Neutrophil (primary cell): ENCODE measurements at regions not wholly inside any gene's neighbourhood (a gene's known extent, or its start where the extent isn't known, plus 50 kb on each side); places are given as distances from the start of the nearest gene placed in this dataset.
A peak's percentile ranks its signal among the peaks of the same experiment; 100 is the strongest.
"Not testable (repeated sequence)": the region's sequence is repeated elsewhere in the genome, so short reads cannot be mapped to it uniquely, and the experiment has no call there.

Source experiments
- H3K27ac ChIP-seq: fragments of 200-600 bp; sonication (generic); 2 replicates; pipeline ENCODE4 v1.5.1; 2016; ENCODE audit warnings: mild to moderate bottlenecking, moderate library complexity
- H3K27me3 ChIP-seq: fragments of 200-600 bp; sonication (generic); 2 replicates; pipeline ENCODE4 v1.6.0; 2016; ENCODE audit warnings: mild to moderate bottlenecking
- H3K36me3 ChIP-seq: fragments of 200-600 bp; sonication (generic); 2 replicates; pipeline ENCODE4 v1.5.1; 2017
- H3K4me1 ChIP-seq, 2 experiments: fragments of 200-600 bp in 1 of 2; sonication (generic) in 1 of 2; 1 replicate in 1 of 2; 2 replicates in 1 of 2; pipeline versions ENCODE4 v1.5.1 to v1.6.1; 2013 to 2016; ENCODE audit warnings: low read depth in 1 of 2, low read length in 1 of 2, mild to moderate bottlenecking in 1 of 2, moderate library complexity in 1 of 2; ENCODE audit not compliant: control insufficient read depth in 1 of 2, insufficient read depth in 1 of 2
- H3K4me3 ChIP-seq, 2 experiments: fragments of 200-600 bp in 1 of 2; sonication (generic) in 1 of 2; 1 replicate in 1 of 2; 2 replicates in 1 of 2; pipeline ENCODE4 v1.5.1; 2013 to 2016; ENCODE audit warnings: low read depth in 1 of 2, low read length in 1 of 2, mild to moderate bottlenecking in 1 of 2, moderate library complexity in 1 of 2
- H3K9me3 ChIP-seq: fragments of 200-600 bp; sonication (generic); 2 replicates; pipeline ENCODE4 v1.5.1; 2016
- TF ChIP-seq, protein P1 (sequence below): fragments of 200-600 bp; sonication (generic); IDR thresholded peaks from 2 replicates; pipeline ENCODE4 v1.5.1; 2016; ENCODE audit warnings: antibody characterized with exemption

DNA sequence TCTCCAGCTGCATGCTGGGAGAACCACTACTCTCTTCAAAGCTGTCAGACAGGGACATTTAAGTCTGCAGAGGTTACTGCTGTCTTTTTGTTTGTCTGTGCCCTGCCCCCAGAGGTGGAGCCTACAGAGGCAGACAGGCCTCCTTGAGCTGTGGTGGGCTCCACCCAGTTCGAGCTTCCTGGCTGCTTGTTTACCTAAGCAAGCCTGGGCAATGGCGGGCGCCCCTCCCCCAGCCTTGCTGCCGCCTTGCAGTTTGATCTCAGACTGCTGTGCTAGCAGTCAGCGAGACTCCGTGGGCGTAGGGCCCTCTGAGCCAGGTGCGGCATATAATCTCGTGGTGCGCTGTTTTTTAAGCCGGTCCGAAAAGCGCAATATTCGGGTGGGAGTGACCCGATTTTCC, 215.0 kb downstream of the STIM2 start:
- H3K4me1 ChIP-seq, H3K27ac ChIP-seq, H3K4me3 ChIP-seq, H3K27me3 ChIP-seq, H3K36me3 ChIP-seq, H3K9me3 ChIP-seq: not testable (repeated sequence)

- H3K36me3 ChIP-seq: no peaks in the 10 kb centered on the region
- H3K27ac ChIP-seq: no peak overlapping the region
- peaks cover 9 to 14% of the 10 kb centered on the region in 2 experiments for H3K4me1 ChIP-seq
- TF ChIP-seq, protein P1, sequence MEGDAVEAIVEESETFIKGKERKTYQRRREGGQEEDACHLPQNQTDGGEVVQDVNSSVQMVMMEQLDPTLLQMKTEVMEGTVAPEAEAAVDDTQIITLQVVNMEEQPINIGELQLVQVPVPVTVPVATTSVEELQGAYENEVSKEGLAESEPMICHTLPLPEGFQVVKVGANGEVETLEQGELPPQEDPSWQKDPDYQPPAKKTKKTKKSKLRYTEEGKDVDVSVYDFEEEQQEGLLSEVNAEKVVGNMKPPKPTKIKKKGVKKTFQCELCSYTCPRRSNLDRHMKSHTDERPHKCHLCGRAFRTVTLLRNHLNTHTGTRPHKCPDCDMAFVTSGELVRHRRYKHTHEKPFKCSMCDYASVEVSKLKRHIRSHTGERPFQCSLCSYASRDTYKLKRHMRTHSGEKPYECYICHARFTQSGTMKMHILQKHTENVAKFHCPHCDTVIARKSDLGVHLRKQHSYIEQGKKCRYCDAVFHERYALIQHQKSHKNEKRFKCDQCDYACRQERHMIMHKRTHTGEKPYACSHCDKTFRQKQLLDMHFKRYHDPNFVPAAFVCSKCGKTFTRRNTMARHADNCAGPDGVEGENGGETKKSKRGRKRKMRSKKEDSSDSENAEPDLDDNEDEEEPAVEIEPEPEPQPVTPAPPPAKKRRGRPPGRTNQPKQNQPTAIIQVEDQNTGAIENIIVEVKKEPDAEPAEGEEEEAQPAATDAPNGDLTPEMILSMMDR: no peak
- no peaks in the 10 kb centered on the region for H3K9me3 ChIP-seq
- peaks cover 19% of the 10 kb centered on the region for H3K27me3 ChIP-seq
- H3K4me3 ChIP-seq: no peak overlapping the region
Measured at GRCh38 chr4:27078934-27079455, 218.4 kb downstream of the STIM2 start.

DNA sequence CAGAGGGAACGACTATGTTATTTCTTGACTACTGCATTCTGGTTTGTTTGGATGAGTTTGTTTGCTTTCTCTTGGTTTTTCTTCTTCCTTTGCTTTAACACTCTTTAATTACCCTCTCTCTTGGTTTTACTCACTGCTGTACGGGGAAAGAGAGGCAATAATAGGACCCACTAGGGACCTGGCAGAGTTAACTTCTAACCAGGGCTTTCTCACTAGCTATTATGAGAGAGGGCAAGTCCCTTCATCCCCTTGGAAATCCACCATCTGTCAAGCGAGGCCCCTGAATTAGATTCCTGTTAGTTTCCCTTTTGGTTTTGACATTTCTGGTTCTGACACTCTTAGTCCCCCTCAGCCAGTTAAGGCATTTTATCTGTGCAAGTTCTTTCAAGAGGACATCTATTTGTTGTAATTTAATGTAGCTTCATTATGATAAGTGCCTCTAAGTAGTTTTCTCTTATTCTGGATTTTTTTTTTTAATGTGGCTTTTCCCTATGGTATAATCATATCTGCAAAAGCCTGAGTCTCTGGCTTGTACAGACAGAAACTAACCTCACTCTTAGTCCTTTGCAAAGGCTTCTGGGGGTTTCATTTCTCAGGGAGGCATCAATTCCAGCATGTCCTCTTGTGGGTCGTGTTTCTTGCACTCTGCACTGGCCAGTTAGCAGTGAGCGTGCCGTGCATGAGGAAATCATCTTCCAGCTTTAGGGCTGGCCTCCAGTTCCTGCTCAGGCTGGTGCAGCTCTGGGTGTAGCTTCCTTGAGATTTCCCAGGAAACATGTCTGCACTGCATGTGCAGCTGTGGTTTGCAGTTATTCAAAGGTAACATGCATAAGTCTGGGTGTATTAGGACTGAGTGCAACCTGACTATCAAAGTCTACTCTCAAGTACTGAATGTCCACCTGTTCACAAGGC, 221.3 kb downstream of the STIM2 start:
- Histone ChIP-seq H3K4me3 (no peak overlapping the region), H3K4me1 (peaks cover 13 to 19% of the 10 kb centered on the region in 2 experiments), H3K27me3 (peaks cover 49% of the 10 kb centered on the region), H3K27ac (no peak overlapping the region), H3K36me3 (no peaks in the 10 kb centered on the region), H3K9me3 (no peaks in the 10 kb centered on the region)
- TF ChIP-seq, protein P1: no peak

- no peaks in the 10 kb centered on the region for H3K36me3 ChIP-seq
- H3K9me3 ChIP-seq: no peaks in the 10 kb centered on the region
- no peak overlapping the region for H3K4me3 ChIP-seq
- peaks cover 57% of the 10 kb centered on the region for H3K27me3 ChIP-seq
- peaks cover 13 to 19% of the 10 kb centered on the region in 2 experiments for H3K4me1 ChIP-seq
- TF ChIP-seq, protein P1: no peak
- no peak overlapping the region for H3K27ac ChIP-seq
Measured at GRCh38 chr4:27082776-27083175, 222.1 kb downstream of the STIM2 start.

GRCh38 chr4:27084685-27085361, 224.2 kb downstream of the STIM2 start:
- Histone ChIP-seq H3K4me1 (peaks cover 13 to 19% of the 10 kb centered on the region in 2 experiments), H3K36me3 (no peaks in the 10 kb centered on the region), H3K27me3 (peaks cover 77% of the 10 kb centered on the region), H3K4me3 (peak overlapping the region in 1 of 2 experiments; percentile 1), H3K27ac (no peak overlapping the region), H3K9me3 (no peaks in the 10 kb centered on the region)
- TF ChIP-seq, protein P1: no peak
